ENCODE measurements at regions not wholly inside any gene's neighbourhood (a gene's known extent, or its start where the extent isn't known, plus 50 kb on each side); places are given as distances from the start of the nearest gene placed in this dataset.

DNA sequence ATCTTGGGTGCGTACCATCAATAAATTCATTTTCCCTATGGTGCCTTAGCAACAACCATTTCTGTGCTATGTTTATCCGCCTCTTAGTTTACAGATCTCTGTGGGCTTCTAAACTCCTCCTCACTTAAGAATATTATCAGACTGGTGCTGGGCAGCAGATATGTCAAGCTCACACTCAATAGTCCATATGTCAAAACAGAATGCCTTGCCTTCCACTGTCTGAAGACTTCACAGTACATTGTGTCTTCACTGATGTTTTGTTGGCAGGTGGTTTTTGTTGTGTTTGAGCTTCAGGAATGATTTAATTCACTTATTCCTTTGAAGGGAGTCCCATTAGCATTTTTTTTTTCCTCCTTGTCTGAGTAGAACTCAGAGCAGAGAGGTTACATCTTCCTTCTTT, 419.6 kb downstream of the DNAJB9 start (continued):
- no peak for TF ChIP-seq ZNF592 (IDR thresholded peaks at IDR 0.05)

GRCh38 chr7:108997480-108997879, 427.8 kb downstream of the DNAJB9 start:
- ATAC-seq (no peak), DNase-seq (ENCODE audit: low read depth, low spot score) (no peak), FAIRE-seq (no peak)
- H3K9me3 ChIP-seq (replicated peaks; ENCODE audit: control insufficient read depth, insufficient read depth, low read length) = no peaks in the 10 kb centered on the region
- POLR2A ChIA-PET = no interaction called here
- H4K20me1 ChIP-seq (ENCODE audit: control insufficient read depth, insufficient read depth) = no peaks in the 10 kb centered on the region
- H3K4me1 ChIP-seq (ENCODE audit: control insufficient read depth, insufficient read depth, low read length) = no peaks in the 10 kb centered on the region
- H3K4me3 ChIP-seq = no peak overlapping the region
- intact Hi-C loops (cut with micrococcal nuclease; ENCODE audit: unreplicated experiment) (no loop called here), in situ Hi-C loops (cut with MboI) (no loop called here)
- no TSS peak for BruUV-seq (replicated peaks)
- TF ChIP-seq ZSCAN29 (IDR thresholded peaks at IDR 0.05) (no peak), SMAD1 (IDR thresholded peaks at IDR 0.05; ENCODE audit: low read depth, partially characterized antibody) (no peak), ATF7 (IDR thresholded peaks at IDR 0.05; ENCODE audit: low read depth) (no peak), CBX5 (IDR thresholded peaks at IDR 0.05; ENCODE audit: low read depth) (no peak), ZNF622 (IDR thresholded peaks at IDR 0.05) (no peak), CREM (IDR thresholded peaks at IDR 0.05; ENCODE audit: low read depth) (no peak), MTA2 (IDR thresholded peaks at IDR 0.05; ENCODE audit: low read depth) (no peak)
- TF ChIP-seq, protein P1, sequence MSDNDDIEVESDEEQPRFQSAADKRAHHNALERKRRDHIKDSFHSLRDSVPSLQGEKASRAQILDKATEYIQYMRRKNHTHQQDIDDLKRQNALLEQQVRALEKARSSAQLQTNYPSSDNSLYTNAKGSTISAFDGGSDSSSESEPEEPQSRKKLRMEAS (IDR thresholded peaks at IDR 0.05; ENCODE audit: low read depth, low read length) = no peak
- no peaks in the 10 kb centered on the region for H3K79me2 ChIP-seq (ENCODE audit: control insufficient read depth, insufficient read depth, low read length)
- WGBS (ENCODE audit: insufficient coverage, insufficient replicate concordance, low lambda C conversion rate, missing lambda C conversion rate) = 36% methylated on average over 6 of the region's 6 CpGs
- no peak overlapping the region for H3K27ac ChIP-seq (ENCODE audit: control insufficient read depth, insufficient read depth)
- CTCF ChIA-PET = no interaction called here
- RAD21 ChIA-PET (ENCODE audit: unreplicated experiment) = no interaction called here
- H3K36me3 ChIP-seq (ENCODE audit: control insufficient read depth in 2 of 2, insufficient read depth in 2 of 2, low read length in 1 of 2) = no peaks in the 10 kb centered on the region
- H3K4me2 ChIP-seq (ENCODE audit: control insufficient read depth, insufficient read depth) = no peak overlapping the region
- SMC1A ChIA-PET (ENCODE audit: uncharacterized antibody, unreplicated experiment) = no interaction called here
- no peak overlapping the region for H2AFZ ChIP-seq (ENCODE audit: control insufficient read depth, low read depth, low read length)
- H3K9ac ChIP-seq (ENCODE audit: control insufficient read depth, insufficient read depth, low read length) = no peak overlapping the region
- H3K27me3 ChIP-seq (replicated peaks in 1 of 2; ENCODE audit: control insufficient read depth in 2 of 2, insufficient read depth in 2 of 2, low read length in 1 of 2) = no peaks in the 10 kb centered on the region
